ENCODE measurements at regions not wholly inside any gene's neighbourhood (a gene's known extent, or its start where the extent isn't known, plus 50 kb on each side); places are given as distances from the start of the nearest gene placed in this dataset.

- TF ChIP-seq CTCF (IDR thresholded peaks at IDR 0.05) (peak; percentile 75 to 92 (median 85)), POLR2A (IDR thresholded peaks at IDR 0.05) (no peak)
These were observed 112.4 kb upstream of the ZNF236 start for GRCh38 chr18:76709659-76710645.

All from thyroid gland (tissue), 4 donors.